ENCODE measurements at regions not wholly inside any gene's neighbourhood (a gene's known extent, or its start where the extent isn't known, plus 50 kb on each side); places are given as distances from the start of the nearest gene placed in this dataset.
"Not testable (repeated sequence)": the region's sequence is repeated elsewhere in the genome, so short reads cannot be mapped to it uniquely, and the experiment has no call there.

DNA sequence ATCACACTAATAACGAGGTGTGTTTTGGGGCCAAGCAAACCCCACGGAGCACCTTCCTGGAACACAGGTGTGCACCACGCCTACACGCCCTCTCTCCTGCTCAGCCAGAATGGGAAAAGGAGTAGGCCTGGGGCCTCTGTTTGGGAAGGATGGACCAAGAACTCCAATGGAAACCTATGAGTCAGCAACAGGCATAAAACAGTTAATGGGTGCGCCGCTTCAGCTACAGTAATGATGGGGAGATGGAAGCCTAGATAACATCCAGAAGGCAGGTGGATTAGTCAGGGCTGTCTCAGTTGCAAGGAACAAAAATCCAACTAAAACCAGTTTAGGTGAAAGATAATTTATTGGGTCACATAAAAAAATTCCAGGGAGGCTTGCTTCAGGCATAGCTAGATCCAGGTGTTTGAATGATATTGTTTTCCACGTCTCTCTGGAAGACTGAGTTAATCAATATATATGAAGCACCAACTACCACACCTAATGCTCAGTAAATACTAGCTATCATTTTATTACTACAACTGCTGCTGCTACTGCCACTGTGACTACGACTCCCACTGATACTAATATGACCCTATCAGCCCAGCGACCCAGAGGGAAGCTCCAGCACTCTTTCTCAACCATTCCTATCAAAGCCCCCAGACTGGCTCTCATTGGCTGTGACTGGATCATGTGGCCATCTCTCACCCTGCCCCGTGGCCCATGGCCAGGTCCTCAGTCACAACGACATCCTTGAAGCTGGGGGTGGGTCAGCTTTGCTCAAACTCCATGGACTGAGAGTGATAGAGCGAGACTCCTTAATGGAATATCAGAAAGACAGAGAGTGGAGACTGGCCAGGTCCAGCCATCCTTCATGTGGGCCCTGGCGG lies 155.2 kb upstream of the PTPN1 start:
- DNase-seq (ENCODE audit: low read depth in 4 of 4, low spot score in 2 of 4): no peak

DNA sequence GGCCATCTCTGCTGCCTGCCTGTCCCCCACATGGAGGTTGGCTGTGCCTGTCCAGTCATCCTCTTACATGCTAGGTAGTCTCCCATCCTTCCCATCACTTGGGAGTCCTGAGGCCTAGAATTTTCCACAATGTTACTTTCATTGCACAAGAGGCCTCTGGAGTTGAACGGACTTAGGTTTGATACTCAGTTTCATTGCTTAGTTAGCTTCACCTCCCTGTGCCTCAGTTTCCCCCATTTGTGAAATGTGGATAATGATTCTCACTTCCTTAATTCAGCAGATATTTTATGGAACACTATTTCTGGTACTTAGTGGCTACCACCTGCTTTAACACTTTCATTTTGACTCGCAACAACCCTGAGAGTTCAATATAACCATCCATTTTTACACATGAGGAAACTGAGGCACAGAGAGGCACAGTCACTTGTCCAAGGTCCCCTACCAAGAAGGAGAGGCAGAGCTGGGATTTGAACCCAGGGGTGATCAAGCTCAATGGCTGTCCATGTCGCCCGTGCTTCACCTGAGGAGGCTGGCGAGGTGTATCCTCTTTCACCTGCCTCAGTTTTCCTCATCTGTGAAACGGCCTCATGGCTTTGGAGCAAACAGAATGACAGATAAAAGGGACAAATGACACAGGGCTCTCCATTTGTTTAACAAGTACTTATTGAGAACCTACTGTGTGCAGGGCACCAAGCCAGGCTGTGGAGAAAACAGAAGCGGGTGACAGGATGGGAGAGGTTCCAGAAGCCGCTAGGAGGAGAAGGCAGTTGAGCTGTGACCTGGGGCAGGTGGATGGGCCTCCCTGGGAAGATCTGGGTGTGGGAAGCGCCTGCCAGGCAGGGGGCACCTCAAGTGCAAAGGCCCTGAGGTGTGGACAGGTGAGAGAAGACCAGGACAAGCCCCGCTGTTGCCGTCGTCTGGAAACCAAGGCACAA lies 154.3 kb upstream of the PTPN1 start:
- no peak for DNase-seq (ENCODE audit: low read depth in 4 of 4, low spot score in 2 of 4)

DNA sequence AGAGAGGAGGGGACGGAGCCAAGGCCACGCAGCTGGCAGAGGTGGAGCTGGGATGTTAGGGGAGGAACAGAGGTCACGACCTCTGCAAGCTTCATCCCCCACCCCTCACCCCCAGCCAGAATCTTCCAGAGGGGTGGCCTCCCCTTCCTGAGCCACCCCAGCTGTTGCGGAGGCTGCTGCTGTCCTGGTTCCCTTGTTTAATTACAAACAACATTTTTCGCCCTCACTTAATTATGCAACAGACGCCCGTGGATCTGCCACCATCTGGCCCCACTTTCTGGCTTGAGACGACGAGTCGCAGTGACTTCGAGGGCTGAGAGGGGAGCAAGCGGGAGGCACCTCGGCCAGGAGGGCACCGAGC lies 153.7 kb upstream of the PTPN1 start:
- no peak for DNase-seq (ENCODE audit: low read depth in 4 of 4, low spot score in 2 of 4)

DNA sequence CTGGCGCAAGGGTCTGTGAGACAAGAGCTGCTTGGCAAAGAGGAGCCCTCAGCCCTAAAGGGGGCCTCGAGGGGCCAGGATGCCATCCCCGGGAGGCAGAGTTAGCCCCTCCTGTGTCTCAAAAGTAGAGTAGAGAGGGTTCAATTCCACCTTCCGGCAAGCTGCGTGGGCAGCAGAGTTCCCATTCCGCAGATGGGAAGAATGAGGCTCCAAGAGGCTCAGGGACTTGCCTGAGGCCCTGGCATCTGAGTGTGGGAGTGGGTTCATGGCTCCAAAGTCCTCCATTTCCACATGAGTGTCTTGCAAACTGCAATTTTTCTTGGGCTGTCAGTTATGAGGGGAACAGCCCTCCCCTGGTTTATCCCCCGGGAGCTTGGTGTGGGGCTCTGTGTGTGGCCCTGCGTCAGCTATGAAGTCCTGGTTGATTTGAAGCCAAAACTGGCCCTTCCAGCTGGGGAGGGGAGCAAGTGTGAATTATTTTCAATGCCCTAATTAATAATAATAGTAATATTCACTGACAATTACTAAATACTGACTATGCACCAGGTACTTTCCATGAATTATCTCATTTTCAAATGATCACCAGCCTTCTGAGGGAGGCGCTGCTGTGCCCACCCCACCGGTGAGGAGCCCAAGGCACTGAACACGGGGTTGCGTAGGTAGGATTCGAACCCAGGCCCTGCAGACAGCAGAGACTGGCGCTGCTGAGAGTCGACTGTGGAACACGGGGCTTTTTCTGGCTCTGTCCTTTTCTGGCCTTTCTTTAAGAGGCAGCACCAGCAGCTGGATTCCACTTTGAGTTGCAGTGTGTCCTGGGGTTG lies 153.0 kb upstream of the PTPN1 start:
- no peak for DNase-seq (ENCODE audit: low read depth in 4 of 4, low spot score in 2 of 4)

DNA sequence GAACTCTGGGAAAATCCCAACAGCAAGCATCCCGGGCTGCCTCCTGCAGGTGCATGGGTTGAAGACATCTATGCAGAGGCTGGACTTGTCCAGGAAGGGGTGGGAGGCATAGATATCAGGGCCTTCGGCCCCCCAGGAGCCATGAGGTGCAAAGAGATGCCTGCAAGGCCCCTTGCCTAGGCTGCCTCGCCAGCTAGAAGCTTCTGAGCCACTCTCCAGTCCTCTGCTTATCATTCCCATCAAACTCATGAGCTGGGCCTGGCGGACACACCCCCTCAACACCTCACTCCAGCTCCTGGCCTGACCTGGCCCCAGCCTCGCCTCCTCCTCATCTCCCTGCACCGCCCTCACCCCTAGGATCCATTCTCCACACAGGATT lies 152.4 kb upstream of the PTPN1 start:
- no peak for DNase-seq (ENCODE audit: low read depth in 4 of 4, low spot score in 2 of 4)

DNA sequence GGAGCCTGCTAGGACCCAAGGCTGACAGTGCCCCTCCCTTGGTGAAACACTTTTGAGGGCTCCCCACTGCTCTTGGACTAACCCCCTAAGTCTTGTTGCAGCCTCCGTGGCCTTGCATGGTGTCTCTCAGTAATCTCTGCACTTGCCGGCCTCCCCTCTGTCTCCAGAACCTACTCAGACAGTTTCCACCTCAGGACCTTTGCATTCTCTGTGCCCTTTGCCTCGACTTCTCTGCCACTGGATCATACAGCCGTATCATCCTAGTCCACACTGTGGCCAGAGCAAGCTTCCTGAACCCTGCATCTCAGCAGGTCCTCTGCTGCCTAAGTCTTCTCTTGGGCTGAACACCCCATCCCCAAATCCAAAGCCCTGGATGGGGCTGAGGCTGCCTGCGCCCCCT lies 152.0 kb upstream of the PTPN1 start:
- DNase-seq (ENCODE audit: low read depth in 4 of 4, low spot score in 2 of 4): no peak

DNA sequence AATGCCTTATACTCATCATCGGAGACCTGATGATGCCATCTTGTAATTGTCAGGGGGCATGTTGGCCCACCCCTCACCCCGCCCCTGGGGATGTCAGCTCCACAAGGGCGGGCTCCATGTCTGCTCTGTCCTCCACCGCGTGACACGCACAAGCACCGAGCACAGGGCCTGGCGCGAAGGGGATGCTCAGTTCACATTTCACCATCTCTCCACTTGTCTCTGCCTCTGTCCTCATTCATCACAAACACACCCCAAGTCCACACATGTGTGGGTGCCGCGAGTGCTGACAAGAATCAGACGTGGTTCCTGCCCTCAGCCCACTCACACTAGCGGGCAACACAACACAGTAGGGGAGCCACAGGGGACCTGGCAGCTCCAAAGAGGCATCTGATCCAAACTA lies 151.2 kb upstream of the PTPN1 start:
- no peak for DNase-seq (ENCODE audit: low read depth in 4 of 4, low spot score in 2 of 4)

DNA sequence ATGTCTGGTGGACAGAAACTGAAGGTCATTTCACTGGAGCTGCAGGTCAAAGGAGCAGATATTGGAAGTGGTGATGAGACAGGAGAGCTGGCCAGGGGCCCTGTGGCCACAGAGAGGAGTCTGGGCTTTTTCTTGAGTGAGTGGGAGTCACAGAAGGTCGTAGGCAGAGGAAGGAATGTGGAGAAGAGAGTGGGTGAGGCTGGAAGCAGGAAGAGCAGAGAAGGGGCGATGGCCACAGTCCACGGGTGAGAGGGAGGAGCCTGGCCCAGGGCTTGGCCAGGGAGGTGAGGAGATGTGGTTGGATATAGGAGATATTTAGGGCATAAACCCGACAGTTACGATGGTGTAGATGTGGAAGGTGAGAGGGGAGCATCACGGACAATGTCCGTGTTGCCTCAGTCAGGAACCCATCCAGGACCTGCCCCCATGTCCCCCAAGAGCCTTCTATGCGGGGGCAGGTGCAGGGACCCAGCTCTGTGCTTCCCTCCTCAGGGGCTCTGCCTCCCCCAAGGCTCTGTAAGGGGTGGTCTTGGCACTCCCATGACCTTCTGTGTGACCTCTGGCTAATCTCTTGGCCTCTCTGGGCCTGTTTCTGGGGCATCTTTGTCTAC lies 150.5 kb upstream of the PTPN1 start:
- DNase-seq (ENCODE audit: low read depth in 4 of 4, low spot score in 2 of 4): no peak

DNA sequence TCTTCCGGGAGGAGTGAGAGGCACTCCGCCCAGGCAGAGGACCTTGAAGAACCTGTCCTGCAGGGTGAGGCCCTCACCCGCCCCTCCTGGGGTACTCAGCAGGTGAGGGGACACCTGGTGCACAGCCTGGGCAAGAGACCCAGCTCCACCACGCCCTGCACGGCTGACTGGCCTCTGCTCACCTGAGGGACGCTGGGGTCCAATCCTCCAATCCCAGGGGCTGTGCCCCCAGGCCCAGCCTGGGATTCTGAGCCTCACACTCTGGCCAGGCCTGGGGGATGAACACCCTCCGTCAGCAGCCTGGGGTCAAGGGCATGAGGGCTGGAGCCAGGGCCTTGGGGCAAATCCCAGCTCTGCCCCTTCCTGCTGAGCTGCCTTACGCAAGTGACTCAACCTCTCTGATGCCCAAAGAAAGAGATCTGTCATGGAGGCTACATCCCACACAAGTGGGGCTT lies 149.9 kb upstream of the PTPN1 start:
- no peak for DNase-seq (ENCODE audit: low read depth in 4 of 4, low spot score in 2 of 4)

DNA sequence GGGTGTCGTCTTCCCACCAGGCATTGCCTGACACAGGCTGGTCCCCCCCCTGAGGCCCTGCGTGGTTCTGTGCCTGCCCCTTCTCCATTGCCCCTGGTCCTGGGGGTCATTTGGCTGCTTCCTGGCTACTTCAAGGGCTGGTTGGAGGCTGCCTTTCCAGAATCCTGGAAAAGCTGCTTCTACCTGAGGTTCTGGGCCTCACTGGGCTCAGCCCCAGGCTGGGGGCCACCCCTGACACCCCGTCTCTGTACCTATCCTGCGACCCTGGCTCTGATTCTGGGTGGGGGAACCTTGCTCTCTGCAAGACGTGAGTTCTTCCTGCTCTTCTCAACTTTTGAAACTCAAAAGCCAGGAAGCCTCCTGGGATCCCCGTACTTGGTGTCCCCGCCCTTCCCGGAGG lies 149.3 kb upstream of the PTPN1 start:
- DNase-seq (ENCODE audit: low read depth in 4 of 4, low spot score in 2 of 4): no peak

DNA sequence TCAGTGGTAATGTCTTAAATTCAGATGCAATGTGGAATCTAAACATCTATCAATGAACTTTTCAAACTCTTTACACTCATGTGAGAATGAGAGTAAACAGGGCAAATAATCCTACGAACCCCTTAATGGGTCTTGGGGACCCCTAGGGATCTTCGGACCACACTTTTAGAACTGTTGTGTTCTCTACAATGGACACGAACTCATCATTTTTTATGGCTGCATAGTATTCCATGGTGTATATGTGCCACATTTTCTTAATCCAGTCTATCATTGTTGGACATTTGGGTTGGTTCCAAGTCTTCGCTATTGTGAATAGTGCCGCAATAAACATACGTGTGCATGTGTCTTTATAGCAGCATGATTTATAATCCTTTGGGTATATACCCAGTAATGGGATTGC lies 148.0 kb upstream of the PTPN1 start:
- not testable (repeated sequence) for DNase-seq (ENCODE audit: low read depth in 4 of 4, low spot score in 2 of 4)

DNA sequence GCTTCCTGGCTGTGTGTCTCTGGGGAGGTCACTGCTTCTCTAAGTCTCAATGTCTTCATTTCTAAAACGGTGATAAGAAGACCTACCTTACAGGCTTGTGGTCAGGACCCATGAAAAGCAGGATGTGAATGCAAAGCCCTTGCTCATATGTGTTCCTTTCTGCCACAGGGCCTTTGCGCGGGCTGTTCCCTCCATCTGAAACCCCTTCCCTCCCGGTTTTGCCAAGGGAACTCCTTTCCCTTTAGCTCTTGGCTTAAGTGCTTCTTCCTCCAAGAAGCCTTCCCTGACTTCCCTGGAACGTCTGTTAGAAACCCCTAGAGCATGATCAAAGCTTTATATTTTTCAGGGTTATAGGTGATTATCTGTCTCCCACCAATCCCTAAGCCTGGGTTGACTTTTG lies 147.2 kb upstream of the PTPN1 start:
- no peak for DNase-seq (ENCODE audit: low read depth in 4 of 4, low spot score in 2 of 4)

DNA sequence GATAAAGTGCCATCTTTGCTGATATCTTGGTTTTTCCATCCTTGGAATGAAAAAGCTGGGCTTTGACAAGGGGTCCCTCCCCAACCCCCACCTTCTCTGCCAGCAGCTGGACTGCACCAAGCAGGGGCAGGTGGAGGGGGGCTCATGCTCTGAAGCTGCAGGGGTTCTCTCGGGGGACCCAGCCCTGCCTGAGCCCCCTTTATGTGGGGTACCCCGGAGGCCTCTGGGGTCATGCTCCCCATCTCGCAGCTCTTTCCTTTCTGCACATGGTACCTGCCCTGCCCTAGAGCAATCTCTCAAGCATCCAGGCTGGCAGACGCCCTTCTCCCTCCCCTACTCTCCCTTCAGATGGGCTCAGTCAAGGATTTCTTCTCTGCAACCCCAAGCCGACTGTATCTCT lies 146.7 kb upstream of the PTPN1 start:
- no peak for DNase-seq (ENCODE audit: low read depth in 4 of 4, low spot score in 2 of 4)

DNA sequence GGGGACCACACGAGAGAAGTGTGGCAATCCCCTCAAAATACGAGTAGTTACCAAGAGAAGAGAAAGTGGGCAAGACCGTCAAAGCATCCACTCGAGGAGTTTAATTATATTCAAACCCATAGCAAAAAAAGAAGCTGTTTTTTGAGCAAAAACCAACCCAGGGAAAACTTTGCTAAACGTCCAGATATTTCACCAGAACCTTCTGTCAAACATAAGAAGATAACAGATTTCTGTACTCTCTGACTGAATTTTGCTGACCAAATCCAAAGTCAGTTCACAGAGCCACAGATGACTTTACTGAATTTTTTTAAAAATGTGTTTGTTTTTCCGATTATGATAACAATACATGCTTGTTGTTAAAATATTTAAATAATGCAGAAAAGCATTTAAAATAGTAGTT lies 145.6 kb upstream of the PTPN1 start:
- DNase-seq (ENCODE audit: low read depth in 4 of 4, low spot score in 2 of 4): no peak

DNA sequence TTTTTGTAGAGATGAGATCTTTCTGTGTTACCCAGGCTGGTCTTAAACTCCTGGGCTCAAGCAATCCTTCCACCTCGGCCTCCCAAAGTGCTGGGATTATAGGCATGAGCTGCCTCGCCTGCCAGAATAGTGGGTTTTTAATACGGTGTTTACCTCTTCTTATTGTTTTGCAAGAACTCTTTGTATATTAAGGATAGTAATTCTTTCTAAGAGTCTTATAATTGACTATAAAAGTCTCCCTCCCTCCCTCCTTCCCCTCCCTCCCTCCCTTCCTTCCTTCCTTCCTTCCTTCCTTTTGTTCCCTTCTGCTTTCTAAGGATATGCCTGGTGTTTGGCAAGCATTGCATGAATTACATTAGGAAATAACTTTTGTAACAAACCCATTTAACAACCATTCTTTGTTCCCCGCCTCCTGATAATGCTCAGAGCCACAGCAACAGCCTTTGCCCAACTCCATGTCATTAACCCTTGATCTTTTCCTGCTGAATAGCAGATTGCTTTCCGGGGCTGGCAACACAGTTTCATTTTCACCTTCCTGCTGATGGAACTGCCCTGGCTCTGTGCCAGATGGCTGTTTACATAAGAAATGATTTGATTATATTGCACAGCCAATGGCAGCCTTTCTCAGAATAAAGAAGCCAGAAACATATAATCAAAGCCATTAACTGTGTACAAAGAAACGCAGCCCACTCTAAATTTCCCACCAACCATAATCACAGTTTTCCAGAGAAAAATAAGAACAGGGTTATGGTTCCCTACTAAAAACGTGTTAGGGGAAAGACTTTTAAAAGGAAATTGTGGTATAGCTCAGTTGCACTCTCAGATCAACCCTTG lies 143.7 kb upstream of the PTPN1 start:
- peak in 1 of 4 donors; percentile 47 for DNase-seq (ENCODE audit: low read depth in 4 of 4, low spot score in 2 of 4)

DNA sequence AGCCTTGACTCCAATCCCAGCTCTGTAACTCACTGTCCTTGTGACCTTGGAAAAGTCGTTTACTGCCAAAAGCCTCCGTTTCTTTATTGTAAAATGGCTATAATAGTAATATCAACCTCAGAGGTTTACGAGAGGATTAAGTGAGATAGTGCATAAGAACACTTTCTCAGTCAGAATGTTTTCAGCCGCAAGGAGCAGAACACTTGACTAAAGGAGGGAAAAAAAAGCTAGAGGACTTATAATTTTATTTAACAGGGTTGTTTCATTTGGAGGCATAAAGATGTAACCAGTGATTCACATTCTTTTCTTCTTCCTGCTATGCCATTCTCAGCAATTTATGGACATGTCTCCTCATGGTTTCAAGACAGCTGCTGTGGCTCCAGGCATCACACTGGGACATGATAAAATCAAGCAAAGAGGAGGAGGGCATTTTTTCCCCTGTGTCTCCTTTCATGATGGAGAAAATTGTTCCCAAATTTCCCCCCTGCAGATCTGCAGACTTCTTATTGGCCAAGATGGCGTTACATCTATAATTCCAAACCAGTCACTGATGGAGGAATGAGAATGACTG lies 143.0 kb upstream of the PTPN1 start:
- no peak for DNase-seq (ENCODE audit: low read depth in 4 of 4, low spot score in 2 of 4)

DNA sequence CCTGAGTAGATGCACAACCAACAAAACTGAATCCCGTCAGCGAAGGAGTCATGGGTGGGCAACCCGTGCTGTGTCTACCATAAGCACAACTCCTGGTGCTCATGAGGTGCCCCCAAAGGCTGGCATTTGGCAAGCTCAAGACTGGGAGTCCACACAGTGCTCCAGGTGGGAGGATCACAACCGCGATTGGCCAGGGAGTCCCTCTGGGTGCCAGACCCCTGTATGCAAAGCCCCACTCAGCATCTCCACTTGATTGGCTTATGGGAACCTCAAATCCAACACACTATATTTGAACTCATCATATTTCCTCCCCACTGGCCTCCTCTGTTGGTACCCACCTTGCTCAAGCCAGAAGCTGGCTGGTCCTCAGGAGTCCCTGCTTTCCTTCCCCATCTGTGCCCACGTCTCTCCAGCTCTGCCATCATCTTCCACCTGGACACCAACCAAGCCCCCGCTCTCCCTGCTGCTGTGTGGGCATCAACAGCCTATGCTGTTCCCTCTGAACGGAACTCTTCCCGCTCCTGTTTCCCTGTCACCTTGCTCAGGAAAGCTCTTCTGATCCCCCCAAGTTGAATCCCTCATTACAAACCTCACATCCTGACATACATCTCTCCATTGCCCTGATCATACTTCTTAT lies 142.3 kb upstream of the PTPN1 start:
- no peak for DNase-seq (ENCODE audit: low read depth in 4 of 4, low spot score in 2 of 4)

DNA sequence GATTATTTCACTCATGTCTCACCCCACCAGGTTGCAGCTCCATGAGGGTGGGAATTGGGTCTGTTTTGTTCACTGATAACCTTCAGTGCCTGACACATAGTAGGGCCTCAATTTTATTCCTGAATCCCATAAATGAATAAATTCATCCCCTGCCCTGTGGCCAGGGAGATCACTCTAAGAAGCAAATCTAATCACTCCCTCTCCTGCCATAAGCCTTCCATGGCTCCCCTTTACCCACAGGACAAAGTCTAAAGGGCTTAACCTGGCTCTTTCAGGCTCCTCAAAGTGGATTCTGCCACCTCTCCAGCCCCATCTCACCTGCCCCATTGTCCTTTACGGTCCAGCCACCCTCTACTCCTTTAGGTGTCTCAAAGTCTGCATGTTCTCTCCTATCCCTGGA lies 141.8 kb upstream of the PTPN1 start:
- no peak for DNase-seq (ENCODE audit: low read depth in 4 of 4, low spot score in 2 of 4)

DNA sequence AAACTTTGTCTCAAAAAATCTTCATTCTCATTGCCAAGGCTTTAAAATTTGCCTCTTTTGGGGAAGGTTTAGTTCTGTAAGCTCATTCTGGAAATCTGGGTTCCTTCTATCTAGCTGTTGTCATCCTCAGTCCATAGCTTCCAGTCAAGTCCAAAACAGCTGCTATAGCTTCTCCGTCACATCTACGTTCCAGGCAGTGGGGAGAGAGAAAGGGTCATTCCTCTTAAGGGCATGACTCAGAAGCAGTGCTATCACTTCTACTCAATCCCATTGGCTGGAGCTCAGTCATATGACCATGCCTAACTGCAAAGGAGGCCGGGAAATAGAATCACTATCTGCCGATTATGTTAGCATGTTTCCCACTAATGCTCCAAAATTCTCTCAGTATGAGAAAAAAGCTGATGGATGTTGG lies 141.4 kb upstream of the PTPN1 start:
- DNase-seq (ENCODE audit: low read depth in 4 of 4, low spot score in 2 of 4): no peak

Measured in left renal cortex interstitium (tissue), 4 donors.